RPMI7951 (cell line): ENCODE measurements at regions not wholly inside any gene's neighbourhood (a gene's known extent, or its start where the extent isn't known, plus 50 kb on each side); places are given as distances from the start of the nearest gene placed in this dataset.
A peak's percentile ranks its signal among the peaks of the same experiment; 100 is the strongest.

ENCODE experiments used
- DNase-seq: peaks from one replicate; pipeline ENCODE4 v3.0.0-alpha.2; 2012; ENCODE audit warnings: low read depth

DNA sequence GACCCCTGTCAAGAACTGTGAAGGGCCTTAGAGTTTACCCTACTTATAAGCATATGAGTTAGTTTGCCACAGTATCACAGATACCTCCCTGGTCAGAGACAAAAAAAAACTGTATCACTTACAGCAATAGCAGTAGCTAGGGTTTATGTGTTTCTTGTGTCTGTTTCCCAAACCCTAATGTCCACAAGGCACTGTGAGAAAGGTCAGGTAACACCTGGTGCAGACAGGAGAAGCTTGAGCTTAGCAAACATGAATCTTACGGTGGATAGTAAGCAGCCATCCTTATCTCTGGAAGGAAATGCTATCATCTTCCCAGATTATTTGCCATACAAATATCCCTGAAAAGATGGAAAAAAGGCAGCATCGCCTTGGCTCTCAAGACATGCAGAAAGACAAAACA is 208.5 kb upstream of the KCNN2 start:
- no peak for DNase-seq

DNA sequence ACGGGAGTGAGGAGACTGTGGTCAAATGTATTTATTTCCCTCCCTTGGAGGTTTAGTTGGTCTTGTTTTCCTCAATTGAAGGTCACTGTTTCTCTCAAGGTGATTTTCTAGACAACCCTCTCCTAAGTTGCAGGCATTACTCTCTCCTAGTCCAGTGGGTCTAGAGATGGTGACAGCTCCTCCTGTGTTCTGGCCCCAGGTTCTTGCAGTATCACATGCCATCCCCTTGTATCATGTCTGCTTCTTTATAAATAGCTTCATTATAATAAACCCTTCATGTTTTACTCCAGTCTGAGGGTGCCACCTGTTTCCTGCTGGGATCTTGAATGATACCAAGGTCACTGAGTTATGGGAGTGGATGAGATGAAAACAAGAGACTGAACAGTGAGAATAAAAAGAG is 208.0 kb upstream of the KCNN2 start:
- DNase-seq = no peak

- DNase-seq = no peak
These were observed 195.8 kb upstream of the KCNN2 start for GRCh38 chr5:114166081-114166480.

DNA sequence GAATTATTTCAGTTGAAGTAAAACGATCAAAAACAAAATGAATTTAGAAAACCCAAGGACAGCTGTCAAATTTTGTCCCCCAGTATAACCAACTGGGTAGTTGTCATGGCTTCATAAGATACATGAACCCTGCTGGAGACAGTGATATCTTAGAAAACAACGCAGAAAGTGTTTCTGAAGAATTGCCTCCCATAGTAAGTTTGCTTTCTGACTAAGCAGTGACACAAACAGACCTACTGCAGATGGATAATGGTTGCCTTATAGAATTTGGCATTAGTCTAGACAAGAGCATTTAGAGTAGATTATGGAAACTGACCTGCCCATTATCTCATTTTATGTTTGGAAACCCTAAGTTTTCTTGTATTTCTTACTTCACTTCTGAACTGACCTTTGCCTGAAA is 187.7 kb upstream of the KCNN2 start:
- DNase-seq = no peak

GRCh38 chr5:114174837-114175236 is 187.0 kb upstream of the KCNN2 start:
- no peak for DNase-seq

DNA sequence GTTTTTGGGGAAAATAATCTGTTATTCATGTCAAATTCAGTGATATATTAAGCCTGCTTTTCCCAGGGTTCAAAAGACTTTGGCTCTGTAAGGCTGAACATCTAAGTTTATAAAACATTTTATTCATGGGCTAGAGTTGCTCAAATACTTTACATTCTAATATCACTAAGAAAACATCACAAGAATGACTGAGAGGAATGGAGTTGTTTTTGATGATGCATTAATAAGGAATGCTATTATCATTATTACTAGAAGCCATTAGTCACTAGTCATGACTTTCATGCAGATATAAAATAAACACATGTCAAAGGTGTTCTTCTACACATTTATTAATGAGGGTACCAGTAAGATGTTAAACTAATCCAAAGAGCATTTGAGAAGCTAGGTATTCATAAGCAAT is 185.5 kb upstream of the KCNN2 start:
- no peak for DNase-seq

- no peak for DNase-seq
These were observed 182.7 kb upstream of the KCNN2 start for GRCh38 chr5:114179134-114179533.

- no peak for DNase-seq
These were observed 177.9 kb upstream of the KCNN2 start for GRCh38 chr5:114184006-114184405.

DNA sequence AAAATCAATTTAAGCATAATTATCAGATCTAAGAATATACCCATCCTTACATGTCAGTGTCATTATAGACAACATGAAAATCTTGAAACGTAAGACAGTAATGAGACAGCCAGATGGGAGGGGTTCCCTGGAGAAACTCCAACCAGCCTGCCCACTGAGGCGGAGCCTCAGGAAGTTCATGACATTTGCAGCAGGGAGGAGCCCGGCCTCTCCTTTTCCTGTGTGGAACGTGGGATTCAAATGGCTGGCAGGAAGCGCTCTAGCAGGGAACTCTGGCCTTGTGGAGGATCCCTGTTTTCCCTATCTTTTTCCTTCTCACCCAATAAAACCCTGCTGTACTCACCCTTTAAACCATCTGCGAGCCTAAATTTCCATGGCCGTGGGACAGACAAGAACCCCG is 176.6 kb upstream of the KCNN2 start:
- peak; percentile 49 for DNase-seq

DNA sequence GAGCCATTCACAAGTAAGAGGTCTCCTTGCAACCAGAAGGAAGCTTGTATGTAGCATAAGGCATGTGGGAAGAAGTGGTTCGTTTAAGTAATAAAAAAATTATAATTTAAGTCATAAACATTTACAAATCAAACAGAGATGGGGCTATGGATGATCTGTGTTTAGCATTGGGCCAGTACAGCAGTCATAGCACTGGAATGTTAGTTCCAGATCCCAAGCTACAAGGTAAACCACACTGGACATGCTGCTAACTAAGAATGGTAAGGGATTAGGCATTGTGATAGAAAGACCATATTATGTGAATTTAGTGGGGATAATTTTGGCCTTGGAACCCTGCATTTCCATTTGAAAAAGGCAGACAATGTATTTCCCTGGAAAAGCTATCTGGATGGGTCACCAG is 170.4 kb upstream of the KCNN2 start:
- no peak for DNase-seq

- peak; percentile 30 for DNase-seq
These were observed 169.8 kb upstream of the KCNN2 start for GRCh38 chr5:114192108-114192507.

GRCh38 chr5:114201332-114201731 is 160.5 kb upstream of the KCNN2 start:
- DNase-seq = no peak

DNA sequence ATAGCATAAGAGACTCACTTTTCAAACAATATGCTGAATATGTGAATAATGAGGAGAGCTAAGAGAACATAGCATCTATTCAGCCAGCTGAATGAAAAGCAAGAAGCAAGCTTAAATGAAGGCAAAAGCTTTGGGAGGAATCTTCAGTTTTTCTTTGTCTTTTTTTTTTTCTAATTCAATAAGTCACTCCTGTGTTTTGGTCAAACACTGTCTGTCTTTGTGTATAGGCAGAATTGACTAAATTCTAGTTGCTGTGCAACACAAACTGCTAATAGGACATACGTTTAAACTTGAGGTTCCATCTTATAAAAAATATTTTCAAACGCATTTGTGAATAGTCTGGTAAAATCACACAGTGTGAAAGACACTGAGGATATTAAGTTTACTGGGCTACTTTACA is 156.9 kb upstream of the KCNN2 start:
- no peak for DNase-seq

GRCh38 chr5:114206640-114207039 is 155.2 kb upstream of the KCNN2 start:
- no peak for DNase-seq

- DNase-seq = no peak
These were observed 154.3 kb upstream of the KCNN2 start for GRCh38 chr5:114207615-114208014.

DNA sequence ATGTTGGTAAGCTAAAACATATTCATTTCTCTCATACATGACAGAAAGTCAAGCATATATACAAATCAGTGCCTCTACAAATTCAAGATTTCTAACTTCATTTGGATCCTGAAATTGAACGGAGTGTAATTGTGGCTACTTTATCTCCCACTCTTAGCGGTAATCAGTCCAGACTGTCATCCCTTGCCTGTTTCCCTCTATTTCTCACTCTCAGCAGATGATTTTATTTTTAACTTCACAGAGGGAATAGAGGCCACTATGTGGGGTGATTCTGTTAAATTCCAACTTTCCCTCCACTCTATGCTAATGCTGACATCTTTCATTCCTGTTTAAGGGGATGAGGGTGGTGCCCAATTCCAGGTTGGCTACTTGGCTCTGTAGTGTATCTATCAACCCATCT is 153.8 kb upstream of the KCNN2 start:
- DNase-seq = no peak

DNA sequence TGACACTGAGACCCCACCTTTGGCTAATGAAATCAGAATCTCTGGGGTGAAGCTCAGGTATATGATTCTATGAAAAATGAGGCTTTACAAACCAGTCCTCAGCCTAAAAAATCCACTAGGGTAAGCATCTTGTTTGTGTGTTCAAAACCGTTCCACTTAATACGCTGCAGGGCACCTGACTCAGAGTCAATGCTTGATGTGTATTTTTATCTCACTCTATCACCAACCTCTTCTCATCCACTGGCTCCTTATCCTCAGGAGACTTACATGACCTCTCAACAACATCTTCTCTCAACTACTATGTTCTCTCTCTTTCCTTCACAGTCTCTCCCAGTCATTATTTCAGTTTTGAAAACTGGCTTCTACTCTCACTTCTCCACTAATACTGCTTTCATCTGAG is 153.3 kb upstream of the KCNN2 start:
- DNase-seq = peak; percentile 3

DNA sequence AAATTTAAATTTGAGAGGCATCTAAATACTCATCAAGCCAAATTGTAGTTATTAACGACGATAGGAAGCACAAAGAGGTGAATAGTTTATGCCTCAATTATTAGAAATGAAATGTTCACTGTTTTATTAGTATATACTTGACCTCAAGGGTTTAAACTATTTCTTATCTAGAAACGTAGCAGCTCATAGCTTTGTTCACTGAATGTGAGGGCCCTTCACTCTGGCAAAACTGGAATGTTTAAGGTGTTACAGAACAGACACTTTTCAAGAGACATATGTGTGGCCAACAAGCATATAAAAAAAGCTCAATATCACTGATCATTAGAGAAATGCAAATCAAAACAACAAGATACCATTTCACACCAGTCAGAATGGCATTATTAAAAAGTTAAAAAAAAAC is 151.2 kb upstream of the KCNN2 start:
- DNase-seq = no peak

- DNase-seq = no peak
These were observed 140.1 kb upstream of the KCNN2 start for GRCh38 chr5:114221807-114222206.

- peak; percentile 9 for DNase-seq
These were observed 138.0 kb upstream of the KCNN2 start for GRCh38 chr5:114223866-114224265.

- peak; percentile 77 for DNase-seq
These were observed 124.1 kb upstream of the KCNN2 start for GRCh38 chr5:114237766-114238165.

GRCh38 chr5:114238771-114239313 is 123.0 kb upstream of the KCNN2 start:
- DNase-seq = peak; percentile 3

DNA sequence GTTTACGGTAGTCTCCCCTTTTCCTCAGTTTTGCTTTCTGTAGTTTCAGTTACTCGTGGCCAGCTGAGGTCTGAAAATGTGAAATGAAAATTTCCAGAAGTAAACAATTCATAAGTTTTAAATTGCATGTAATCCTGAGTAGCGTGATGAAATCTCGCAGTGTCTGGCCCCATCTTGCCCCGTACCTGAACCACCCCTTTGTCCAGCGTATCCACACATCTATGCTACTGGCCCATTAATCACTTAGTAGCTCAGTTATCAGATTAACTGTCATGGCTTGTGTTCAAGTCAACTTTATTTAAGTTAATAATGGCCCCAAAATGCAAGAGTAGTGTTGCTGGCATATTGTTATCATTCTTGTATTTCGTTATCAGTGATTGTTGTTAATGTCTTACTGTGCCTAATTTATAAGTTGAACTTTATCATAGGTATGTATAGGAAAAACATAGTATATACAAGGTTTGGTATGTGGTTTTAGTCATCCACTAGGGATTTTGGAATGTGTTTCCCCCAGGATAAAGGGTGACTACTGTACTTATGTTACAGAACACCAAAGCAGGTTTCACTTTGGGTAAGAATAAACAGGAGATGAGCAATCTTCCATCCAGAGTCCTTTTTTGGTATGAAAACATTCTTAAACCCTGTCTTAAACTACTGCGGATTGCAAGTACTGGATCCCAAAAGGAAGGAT is 118.4 kb upstream of the KCNN2 start:
- DNase-seq = peak; percentile 38

- no peak for DNase-seq
These were observed 117.9 kb upstream of the KCNN2 start for GRCh38 chr5:114243972-114244317.
